NCI-H345 (cell line): ENCODE measurements at regions not wholly inside any gene's neighbourhood (a gene's known extent, or its start where the extent isn't known, plus 50 kb on each side); places are given as distances from the start of the nearest gene placed in this dataset.

Experiments used
- DNase-seq: peaks from one replicate; lab custom pipeline; 2025; lab: John Stamatoyannopoulos, UW

GRCh38 chr1:228867951-228868730 lies 132.9 kb downstream of the RHOU start:
- DNase-seq, result peak; percentile 96

- DNase-seq, result no peak
Observed at GRCh38 chr1:228868731-228869024, 133.4 kb downstream of the RHOU start.

- DNase-seq, result no peak
Observed at GRCh38 chr1:228869312-228869824, 134.1 kb downstream of the RHOU start.

- DNase-seq, result no peak
Observed at GRCh38 chr1:228870041-228870713, 134.9 kb downstream of the RHOU start.

- DNase-seq, result no peak
Observed at GRCh38 chr1:228871314-228872061, 136.2 kb downstream of the RHOU start.

- DNase-seq, result no peak
Observed at GRCh38 chr1:228872080-228872479, 136.8 kb downstream of the RHOU start.

- DNase-seq, result no peak
Observed at GRCh38 chr1:228873709-228874108, 138.4 kb downstream of the RHOU start.

GRCh38 chr1:228875741-228876140 lies 140.5 kb downstream of the RHOU start:
- no peak for DNase-seq

GRCh38 chr1:228876187-228876586 lies 140.9 kb downstream of the RHOU start:
- DNase-seq, result no peak

- DNase-seq, result no peak
Observed at GRCh38 chr1:228879164-228879563, 143.9 kb downstream of the RHOU start.

- DNase-seq, result no peak
Observed at GRCh38 chr1:228882041-228882770, 146.9 kb downstream of the RHOU start.

GRCh38 chr1:228882771-228883450 lies 147.6 kb downstream of the RHOU start:
- no peak for DNase-seq

GRCh38 chr1:228883535-228883934 lies 148.3 kb downstream of the RHOU start:
- no peak for DNase-seq

GRCh38 chr1:228884196-228884595 lies 148.9 kb downstream of the RHOU start:
- DNase-seq, result no peak

- DNase-seq, result no peak
Observed at GRCh38 chr1:228884615-228885566, 149.6 kb downstream of the RHOU start.

GRCh38 chr1:228885845-228886244 lies 150.6 kb downstream of the RHOU start:
- DNase-seq, result no peak

GRCh38 chr1:228887101-228887500 lies 151.8 kb downstream of the RHOU start:
- no peak for DNase-seq

- no peak for DNase-seq
Observed at GRCh38 chr1:228887960-228888359, 152.7 kb downstream of the RHOU start.

GRCh38 chr1:228889289-228889688 lies 154.0 kb downstream of the RHOU start:
- DNase-seq, result no peak

- DNase-seq, result no peak
Observed at GRCh38 chr1:228891272-228892034, 156.2 kb downstream of the RHOU start.
